HCT116 (cell line): ENCODE measurements at regions not wholly inside any gene's neighbourhood (a gene's known extent, or its start where the extent isn't known, plus 50 kb on each side); places are given as distances from the start of the nearest gene placed in this dataset.

Source experiments
- ATAC-seq: fragments of 200-7000 bp; cut with Tn5 transposase; 2 replicates; pipeline ENCODE4 v1.9.1; 2020; ENCODE audit warnings: mild to moderate bottlenecking, moderate library complexity
- BruUV-seq: library from RNA; stranded (reverse); fragments of 400-500 nt; replicated peaks from 2 replicates; lab custom pipeline; 2021; lab: Mats Ljungman, UMichigan
- CTCF ChIA-PET: fragments of 300-600 bp; sonication (Branson Sonifier 250); formaldehyde crosslinking; loops from one replicate; lab custom pipeline; 2021; ENCODE audit warnings: antibody characterized with exemption; lab: Charles Lee
- POLR2A ChIA-PET: fragments of 300-600, 350-600 bp; sonication (Branson Sonifier 250); formaldehyde crosslinking; loops from one replicate; lab custom pipeline; 2021; ENCODE audit warnings: antibody characterized with exemption; lab: Charles Lee
- RAD21 ChIA-PET, 2 experiments: fragments of 300-600 bp; sonication (Branson Sonifier 250); formaldehyde crosslinking; loops; one replicate each; lab custom pipeline; 2023; ENCODE audit warnings: low total read pairs in 2 of 2; ENCODE audit not compliant: uncharacterized antibody in 2 of 2, unreplicated experiment in 2 of 2, low non-redundant PET in 1 of 2; lab: Charles Lee
- DNase-seq: peaks from one replicate; pipeline ENCODE4 v3.0.0-alpha.2; 2010; ENCODE audit warnings: low read depth, low spot score
- H2AFZ ChIP-seq: fragments of 200-600 bp; shearing (Covaris generic), sonication (generic); 2 replicates; pipeline ENCODE4 v1.6.1; 2017; ENCODE audit warnings: low read depth, mixed run types, mixed read lengths, antibody characterized with exemption, low read length; ENCODE audit not compliant: poor library complexity, severe bottlenecking
- H3K27ac ChIP-seq: 2 replicates; pipeline ENCODE4 v1.5.1; 2012; ENCODE audit warnings: low read depth, low read length
- H3K27me3 ChIP-seq: fragments of 200-600 bp; sonication (generic); 2 replicates; pipeline ENCODE4 v1.6.1; 2016; ENCODE audit warnings: mixed run types, low read length, mixed read lengths; ENCODE audit not compliant: insufficient read depth
- H3K36me3 ChIP-seq, 2 experiments: fragments of 200-500 bp in 1 of 2; fragments of 200-600 bp in 1 of 2; sonication (Bioruptor generic) in 1 of 2; sonication (generic) in 1 of 2; 2 replicates each; pipeline versions ENCODE4 v1.5.1 to v1.6.1; 2014 to 2016; ENCODE audit warnings: low read length in 2 of 2, inconsistent platforms in 1 of 2, mixed read lengths in 1 of 2, mixed run types in 1 of 2; ENCODE audit not compliant: insufficient read depth in 2 of 2, control insufficient read depth in 1 of 2
- H3K4me1 ChIP-seq, 2 experiments: fragments of 200-600 bp in 1 of 2; sonication (generic) in 1 of 2; 2 replicates each; pipeline versions ENCODE4 v1.5.1 to v1.6.1; 2012 to 2017; ENCODE audit warnings: low read length in 2 of 2, inconsistent platforms in 1 of 2, mild to moderate bottlenecking in 1 of 2, mixed read lengths in 1 of 2, mixed run types in 1 of 2, moderate library complexity in 1 of 2; ENCODE audit not compliant: insufficient read depth in 2 of 2, control insufficient read depth in 1 of 2
- H3K4me2 ChIP-seq: fragments of 200-600 bp; sonication (generic); 2 replicates; pipeline ENCODE4 v1.6.1; 2017; ENCODE audit warnings: mixed run types, low read length, mixed read lengths
- H3K4me3 ChIP-seq, 2 experiments: fragments of 200-600 bp in 1 of 2; sonication (generic) in 1 of 2; replicated peaks in 1 of 2; 2 replicates each; pipeline ENCODE4 v1.5.1; 2011 to 2016; ENCODE audit warnings: low read length in 2 of 2, control low read depth in 1 of 2, low read depth in 1 of 2, mild to moderate bottlenecking in 1 of 2, mixed read lengths in 1 of 2, mixed run types in 1 of 2
- H3K79me2 ChIP-seq: fragments of 200-600 bp; sonication (generic); 2 replicates; pipeline ENCODE4 v1.6.1; 2017; ENCODE audit warnings: mild to moderate bottlenecking, mixed run types, low read length, moderate library complexity, mixed read lengths; ENCODE audit not compliant: insufficient read depth
- H3K9ac ChIP-seq: fragments of 200-600 bp; sonication (generic); 2 replicates; pipeline ENCODE4 v1.6.1; 2016; ENCODE audit warnings: low read length, mixed read lengths
- H3K9me2 ChIP-seq: fragments of 200-600 bp; sonication (generic), shearing (Covaris generic); 2 replicates; pipeline ENCODE4 v1.6.1; 2017; ENCODE audit warnings: mixed run types, mild to moderate bottlenecking, moderate library complexity; ENCODE audit not compliant: insufficient read depth
- H3K9me3 ChIP-seq, 2 experiments: fragments of 200-500 bp in 1 of 2; fragments of 200-600 bp in 1 of 2; sonication (Bioruptor generic) in 1 of 2; sonication (generic) in 1 of 2; 2 replicates each; pipeline ENCODE4 v1.6.1; 2014 to 2017; ENCODE audit warnings: low read length in 2 of 2, mixed read lengths in 2 of 2, inconsistent platforms in 1 of 2, low read depth in 1 of 2, mild to moderate bottlenecking in 1 of 2, mixed run types in 1 of 2, moderate library complexity in 1 of 2; ENCODE audit not compliant: control insufficient read depth in 1 of 2, insufficient read depth in 1 of 2
- H4K20me1 ChIP-seq: fragments of 200-600 bp; sonication (generic), shearing (Covaris generic); 2 replicates; pipeline ENCODE4 v1.6.1; 2017; ENCODE audit warnings: mixed run types, mild to moderate bottlenecking, moderate library complexity; ENCODE audit not compliant: insufficient read depth
- ATF3 ChIP-seq: IDR thresholded peaks from 2 replicates; pipeline ENCODE4 v1.6.1; 2012
- CBX3 ChIP-seq: IDR thresholded peaks from 2 replicates; pipeline ENCODE4 v1.6.1; 2012; ENCODE audit warnings: low read depth
- EGR1 ChIP-seq: IDR thresholded peaks from 2 replicates; pipeline ENCODE4 v1.6.1; 2012; ENCODE audit warnings: low read depth
- ELF1 ChIP-seq: IDR thresholded peaks from 2 replicates; pipeline ENCODE4 v1.6.1; 2012; ENCODE audit warnings: low read depth, borderline replicate concordance
- EZH2 ChIP-seq: fragments of 200-600 bp; sonication (generic); IDR thresholded peaks from 2 replicates; pipeline ENCODE4 v1.6.1; 2017; ENCODE audit warnings: antibody characterized with exemption, mixed run types
- EZH2phosphoT487 ChIP-seq: fragments of 200-600 bp; IDR thresholded peaks from 2 replicates; pipeline ENCODE4 v1.6.1; 2018; ENCODE audit warnings: antibody characterized with exemption, borderline replicate concordance
- FOSL1 ChIP-seq: IDR thresholded peaks from 2 replicates; pipeline ENCODE4 v1.6.1; 2012; ENCODE audit warnings: low read depth
- JUND ChIP-seq: IDR thresholded peaks from 2 replicates; pipeline ENCODE4 v1.6.1; 2012
- MAX ChIP-seq: IDR thresholded peaks from 2 replicates; pipeline ENCODE4 v1.6.1; 2012
- POLR2A ChIP-seq: IDR thresholded peaks from 2 replicates; pipeline ENCODE4 v1.7.0; 2011; ENCODE audit warnings: borderline replicate concordance; ENCODE audit not compliant: insufficient read depth, insufficient read length; ENCODE audit errors: extremely low read depth
- POLR2AphosphoS5 ChIP-seq: IDR thresholded peaks from 2 replicates; pipeline ENCODE4 v1.6.1; 2011; ENCODE audit warnings: mild to moderate bottlenecking, low read depth, low read length, moderate library complexity
- RAD21 ChIP-seq: IDR thresholded peaks from 2 replicates; pipeline ENCODE4 v1.6.1; 2012; ENCODE audit warnings: low read depth, mild to moderate bottlenecking
- SP1 ChIP-seq: IDR thresholded peaks from 2 replicates; pipeline ENCODE4 v1.6.1; 2012; ENCODE audit warnings: low read depth
- TCF7L2 ChIP-seq: IDR thresholded peaks from 2 replicates; pipeline ENCODE4 v1.7.0; 2011; ENCODE audit warnings: borderline replicate concordance, inconsistent platforms; ENCODE audit not compliant: insufficient read depth, insufficient read length; ENCODE audit errors: extremely low read depth
- YY1 ChIP-seq: IDR thresholded peaks from 2 replicates; pipeline ENCODE4 v1.6.1; 2011; ENCODE audit warnings: low read length, low read depth, moderate library complexity, mild to moderate bottlenecking; ENCODE audit not compliant: insufficient replicate concordance; ENCODE audit errors: extremely low read depth
- ZBTB33 ChIP-seq: IDR thresholded peaks from 2 replicates; pipeline ENCODE4 v1.6.1; 2011; ENCODE audit warnings: mild to moderate bottlenecking, low read length, moderate library complexity; ENCODE audit not compliant: insufficient replicate concordance; ENCODE audit errors: extremely low read depth
- ZFX ChIP-seq: fragments of 450-650 bp; IDR thresholded peaks from 2 replicates; pipeline ENCODE4 v1.6.1; 2017
- intact Hi-C: fragments of 100-400 bp; cut with micrococcal nuclease; formaldehyde crosslinking; loops from 2 replicates; pipeline ENCODE4 v1.10.0; 2022

DNA sequence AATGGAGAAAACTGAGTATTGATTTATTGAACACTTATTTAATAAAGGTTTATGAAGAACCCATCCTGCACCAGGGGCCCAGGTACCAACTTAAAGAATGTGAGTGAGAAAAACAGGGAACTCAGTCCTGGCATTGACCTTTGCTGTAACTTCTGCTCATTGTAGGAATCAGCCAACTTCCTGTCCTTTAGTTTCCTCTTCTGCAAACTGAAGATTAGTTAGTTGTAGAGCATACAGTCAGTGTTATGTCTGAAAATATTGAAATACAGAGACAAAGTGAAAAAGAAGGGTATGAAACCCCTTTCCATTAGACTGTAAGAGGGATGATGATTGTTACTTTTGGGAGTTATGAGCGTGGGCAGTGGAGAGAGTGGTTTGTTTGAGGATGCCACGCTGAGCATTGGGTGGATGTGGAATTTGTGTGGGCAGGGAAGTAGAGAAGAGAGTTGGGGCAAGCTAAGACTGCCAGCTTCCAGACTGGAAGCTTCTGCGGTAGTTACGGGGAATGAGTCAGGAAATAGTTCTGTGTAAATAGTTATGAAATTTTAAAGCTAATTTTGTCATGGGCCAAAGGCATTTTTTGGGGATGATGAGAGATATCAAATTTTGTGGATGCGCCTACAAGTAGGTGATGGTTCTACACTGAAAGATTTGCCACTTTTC is 89.2 kb downstream of the GPR88 start (continued):
- TF ChIP-seq RAD21: no peak
- no peak for TF ChIP-seq CBX3
- TF ChIP-seq ATF3: no peak
- TF ChIP-seq POLR2A: no peak
- no peak for TF ChIP-seq EGR1
- TF ChIP-seq ZBTB33: no peak
- no peak for TF ChIP-seq ZFX

DNA sequence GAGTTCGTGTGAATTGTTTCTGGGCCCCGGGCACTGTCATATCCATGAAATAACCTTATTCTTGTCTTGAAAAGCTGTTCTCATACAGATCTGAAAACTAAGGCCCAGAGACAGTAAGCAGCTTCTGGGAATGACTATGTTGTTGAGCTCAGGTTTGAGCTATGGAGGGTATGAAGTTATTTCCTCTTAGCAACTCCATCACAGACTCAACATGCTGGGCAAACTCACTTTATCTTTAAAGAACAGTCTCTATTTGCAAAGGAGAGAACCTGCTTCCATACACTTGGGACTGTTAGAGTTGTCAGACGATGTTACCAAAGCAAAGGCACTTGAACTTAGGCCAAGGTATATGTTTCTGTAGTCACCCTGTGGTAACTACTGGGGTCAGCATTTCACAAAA is 90.0 kb downstream of the GPR88 start:
- ChIA-PET RAD21 (no interaction called here), CTCF (no interaction called here), POLR2A (no interaction called here)
- Histone ChIP-seq H3K4me2 (no peak overlapping the region), H3K9ac (no peak overlapping the region), H3K27ac (no peak overlapping the region), H3K9me2 (no peaks in the 10 kb centered on the region), H3K4me3 (no peak overlapping the region), H3K4me1 (no peaks in the 10 kb centered on the region), H3K79me2 (no peaks in the 10 kb centered on the region), H3K27me3 (no peaks in the 10 kb centered on the region), H4K20me1 (no peaks in the 10 kb centered on the region), H3K9me3 (no peaks in the 10 kb centered on the region), H2AFZ (no peak overlapping the region), H3K36me3 (no peaks in the 10 kb centered on the region)
- DNase-seq (no peak), ATAC-seq (no peak)
- intact Hi-C loops: no loop called here
- no peak for TF ChIP-seq TCF7L2
- no peak for TF ChIP-seq RAD21
- no peak for TF ChIP-seq SP1
- TF ChIP-seq MAX: no peak
- no peak for TF ChIP-seq EZH2phosphoT487
- TF ChIP-seq EZH2: no peak
- no peak for TF ChIP-seq FOSL1
- no peak for TF ChIP-seq ELF1
- TF ChIP-seq EGR1: no peak
- no peak for TF ChIP-seq JUND
- TF ChIP-seq POLR2AphosphoS5: no peak
- TF ChIP-seq POLR2A: no peak
- TF ChIP-seq YY1: no peak
- TF ChIP-seq ZFX: no peak
- no TSS peak for BruUV-seq
